ENCODE measurements at regions not wholly inside any gene's neighbourhood (a gene's known extent, or its start where the extent isn't known, plus 50 kb on each side); places are given as distances from the start of the nearest gene placed in this dataset.
"Not testable (repeated sequence)": the region's sequence is repeated elsewhere in the genome, so short reads cannot be mapped to it uniquely, and the experiment has no call there.

DNA sequence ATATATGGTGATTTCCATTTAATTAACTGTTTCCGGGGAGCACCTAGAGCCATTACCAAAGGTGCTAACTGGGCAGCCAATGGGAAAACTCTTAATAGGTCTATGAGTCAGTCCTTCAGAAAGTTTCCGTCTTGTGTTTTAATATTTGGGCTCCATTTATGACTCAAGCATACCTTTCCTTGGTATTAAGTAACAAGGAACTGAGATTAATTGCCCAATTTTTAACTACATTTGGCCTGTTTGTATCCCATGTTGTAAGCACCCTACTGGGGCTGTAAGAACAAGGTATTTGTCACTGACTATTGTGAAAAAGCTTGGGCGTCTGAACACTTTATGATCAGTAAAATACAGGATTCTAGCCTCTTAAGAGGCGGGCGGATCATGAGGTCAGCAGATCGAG lies 62.8 kb upstream of the FOXN3 start:
- H3K4me1 ChIP-seq (ENCODE audit: control insufficient read depth, insufficient read depth, low read length), result no peaks in the 10 kb centered on the region
- H3K4me3 ChIP-seq (ENCODE audit: low read length), result no peak overlapping the region
- WGBS (ENCODE audit: insufficient coverage, low lambda C conversion rate), result 100% methylated on average over 2 of the region's 6 CpGs

DNA sequence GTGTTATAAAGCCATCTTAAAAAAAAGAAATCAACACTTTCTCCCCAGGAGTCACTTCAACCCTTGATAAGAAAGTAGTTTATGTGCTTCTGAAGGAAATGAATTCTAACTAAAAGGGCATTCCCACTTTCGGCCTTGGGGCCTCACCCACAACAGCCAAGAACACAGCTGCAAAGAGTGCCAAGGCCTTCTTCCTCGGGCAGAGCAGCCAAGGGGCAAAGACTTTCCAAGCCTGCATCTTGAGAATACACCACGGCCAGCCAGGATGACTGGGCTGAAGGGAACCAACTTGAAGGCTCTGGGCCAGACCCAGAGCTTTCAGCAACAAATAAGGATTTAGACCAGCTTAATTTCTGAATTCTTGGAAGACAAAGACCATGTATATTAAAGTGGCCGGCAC lies 60.4 kb upstream of the FOXN3 start:
- DNase-seq, result no peak
- H3K36me3 ChIP-seq (ENCODE audit: control insufficient read depth, insufficient read depth, low read length), result no peaks in the 10 kb centered on the region
- no peaks in the 10 kb centered on the region for H3K9me3 ChIP-seq (ENCODE audit: control insufficient read depth, low read depth, low read length)
- WGBS (ENCODE audit: insufficient coverage, low lambda C conversion rate), result 100% methylated on average over 1 of the region's 4 CpGs
- H3K27ac ChIP-seq (ENCODE audit: low read length), result no peak overlapping the region
- no peaks in the 10 kb centered on the region for H3K4me1 ChIP-seq (ENCODE audit: control insufficient read depth, insufficient read depth, low read length)
- H3K27me3 ChIP-seq (ENCODE audit: control insufficient read depth, insufficient read depth, low read length), result no peaks in the 10 kb centered on the region
- no peak overlapping the region for H3K4me3 ChIP-seq (ENCODE audit: low read length)

More for the DNA sequence above, 62.8 kb upstream of the FOXN3 start:
- no peak overlapping the region for H3K27ac ChIP-seq (ENCODE audit: low read length)
- H3K9me3 ChIP-seq (ENCODE audit: control insufficient read depth, low read depth, low read length), result no peaks in the 10 kb centered on the region
- H3K36me3 ChIP-seq (ENCODE audit: control insufficient read depth, insufficient read depth, low read length), result no peaks in the 10 kb centered on the region
- DNase-seq, result no peak
- no peaks in the 10 kb centered on the region for H3K27me3 ChIP-seq (ENCODE audit: control insufficient read depth, insufficient read depth, low read length)

- Histone ChIP-seq H3K4me3 (ENCODE audit: low read length) (no peak overlapping the region), H3K4me1 (ENCODE audit: control insufficient read depth, insufficient read depth, low read length) (no peaks in the 10 kb centered on the region), H3K27me3 (ENCODE audit: control insufficient read depth, insufficient read depth, low read length) (no peaks in the 10 kb centered on the region), H3K9me3 (ENCODE audit: control insufficient read depth, low read depth, low read length) (no peaks in the 10 kb centered on the region), H3K27ac (ENCODE audit: low read length) (no peak overlapping the region), H3K36me3 (ENCODE audit: control insufficient read depth, insufficient read depth, low read length) (no peaks in the 10 kb centered on the region)
- WGBS (ENCODE audit: insufficient coverage, low lambda C conversion rate), result 100% methylated on average over 4 of the region's 10 CpGs
- DNase-seq, result no peak
Observed at GRCh38 chr14:89476354-89476896, 59.4 kb upstream of the FOXN3 start.

- WGBS (ENCODE audit: insufficient coverage, low lambda C conversion rate), result 80% methylated on average over 3 of the region's 4 CpGs
- Histone ChIP-seq H3K36me3 (ENCODE audit: control insufficient read depth, insufficient read depth, low read length) (no peaks in the 10 kb centered on the region), H3K9me3 (ENCODE audit: control insufficient read depth, low read depth, low read length) (no peaks in the 10 kb centered on the region), H3K27me3 (ENCODE audit: control insufficient read depth, insufficient read depth, low read length) (no peaks in the 10 kb centered on the region), H3K4me1 (ENCODE audit: control insufficient read depth, insufficient read depth, low read length) (peaks cover 4% of the 10 kb centered on the region), H3K27ac (ENCODE audit: low read length) (no peak overlapping the region), H3K4me3 (ENCODE audit: low read length) (no peak overlapping the region)
- no peak for DNase-seq
Observed at GRCh38 chr14:89474464-89474863, 57.4 kb upstream of the FOXN3 start.

DNA sequence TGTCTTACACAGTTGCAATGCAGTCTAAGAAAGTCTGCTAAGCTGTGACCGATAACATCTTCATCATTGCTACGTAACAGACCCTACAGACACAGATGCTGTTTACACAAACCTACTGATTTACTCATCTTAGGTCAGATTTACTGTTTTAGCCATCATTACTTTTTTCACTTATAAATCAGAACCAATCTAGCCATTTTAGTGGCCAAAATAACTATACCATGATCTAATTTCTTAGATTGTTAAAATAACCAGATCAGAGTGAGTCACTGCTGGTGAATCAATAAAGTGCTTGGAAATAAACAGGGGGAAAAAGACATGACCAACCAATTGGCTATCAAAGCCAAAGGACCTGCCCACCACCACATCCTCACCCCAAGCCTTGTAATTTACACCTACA lies 57.0 kb upstream of the FOXN3 start:
- Histone ChIP-seq H3K27ac (ENCODE audit: low read length) (no peak overlapping the region), H3K9me3 (ENCODE audit: control insufficient read depth, low read depth, low read length) (no peaks in the 10 kb centered on the region), H3K36me3 (ENCODE audit: control insufficient read depth, insufficient read depth, low read length) (no peaks in the 10 kb centered on the region), H3K4me1 (ENCODE audit: control insufficient read depth, insufficient read depth, low read length) (peaks cover 4% of the 10 kb centered on the region), H3K27me3 (ENCODE audit: control insufficient read depth, insufficient read depth, low read length) (no peaks in the 10 kb centered on the region), H3K4me3 (ENCODE audit: low read length) (no peak overlapping the region)
- WGBS (ENCODE audit: insufficient coverage, low lambda C conversion rate), result 92% methylated on average over 2 of the region's 2 CpGs
- no peak for DNase-seq

GRCh38 chr14:89473569-89473968 lies 56.5 kb upstream of the FOXN3 start:
- no CpG with 5 or more reads among the region's 2 CpGs for WGBS (ENCODE audit: insufficient coverage, low lambda C conversion rate)

GRCh38 chr14:89470401-89470800 lies 53.4 kb upstream of the FOXN3 start:
- peaks cover 4% of the 10 kb centered on the region for H3K4me1 ChIP-seq (ENCODE audit: control insufficient read depth, insufficient read depth, low read length)
- no peaks in the 10 kb centered on the region for H3K36me3 ChIP-seq (ENCODE audit: control insufficient read depth, insufficient read depth, low read length)
- no peaks in the 10 kb centered on the region for H3K9me3 ChIP-seq (ENCODE audit: control insufficient read depth, low read depth, low read length)
- no peaks in the 10 kb centered on the region for H3K27me3 ChIP-seq (ENCODE audit: control insufficient read depth, insufficient read depth, low read length)
- no peak overlapping the region for H3K27ac ChIP-seq (ENCODE audit: low read length)
- WGBS (ENCODE audit: insufficient coverage, low lambda C conversion rate), result no CpG with 5 or more reads among the region's 6 CpGs
- H3K4me3 ChIP-seq (ENCODE audit: low read length), result no peak overlapping the region
- DNase-seq, result no peak

More at GRCh38 chr14:89473569-89473968, 56.5 kb upstream of the FOXN3 start:
- H3K9me3 ChIP-seq (ENCODE audit: control insufficient read depth, low read depth, low read length), result no peaks in the 10 kb centered on the region
- no peaks in the 10 kb centered on the region for H3K36me3 ChIP-seq (ENCODE audit: control insufficient read depth, insufficient read depth, low read length)
- no peak for DNase-seq
- no peak overlapping the region for H3K27ac ChIP-seq (ENCODE audit: low read length)
- no peak overlapping the region for H3K4me3 ChIP-seq (ENCODE audit: low read length)
- H3K4me1 ChIP-seq (ENCODE audit: control insufficient read depth, insufficient read depth, low read length), result peaks cover 4% of the 10 kb centered on the region
- no peaks in the 10 kb centered on the region for H3K27me3 ChIP-seq (ENCODE audit: control insufficient read depth, insufficient read depth, low read length)

GRCh38 chr14:89469210-89470198 lies 52.5 kb upstream of the FOXN3 start:
- WGBS (ENCODE audit: insufficient coverage, low lambda C conversion rate), result 67% methylated on average over 1 of the region's 18 CpGs
- H3K4me3 ChIP-seq (ENCODE audit: low read length), result no peak overlapping the region
- H3K27ac ChIP-seq (ENCODE audit: low read length), result no peak overlapping the region
- H3K9me3 ChIP-seq (ENCODE audit: control insufficient read depth, low read depth, low read length), result no peaks in the 10 kb centered on the region
- DNase-seq, result peak in 1 of 2 donors; percentile 21
- no peaks in the 10 kb centered on the region for H3K27me3 ChIP-seq (ENCODE audit: control insufficient read depth, insufficient read depth, low read length)
- H3K36me3 ChIP-seq (ENCODE audit: control insufficient read depth, insufficient read depth, low read length), result no peaks in the 10 kb centered on the region
- peaks cover 4% of the 10 kb centered on the region for H3K4me1 ChIP-seq (ENCODE audit: control insufficient read depth, insufficient read depth, low read length)

DNA sequence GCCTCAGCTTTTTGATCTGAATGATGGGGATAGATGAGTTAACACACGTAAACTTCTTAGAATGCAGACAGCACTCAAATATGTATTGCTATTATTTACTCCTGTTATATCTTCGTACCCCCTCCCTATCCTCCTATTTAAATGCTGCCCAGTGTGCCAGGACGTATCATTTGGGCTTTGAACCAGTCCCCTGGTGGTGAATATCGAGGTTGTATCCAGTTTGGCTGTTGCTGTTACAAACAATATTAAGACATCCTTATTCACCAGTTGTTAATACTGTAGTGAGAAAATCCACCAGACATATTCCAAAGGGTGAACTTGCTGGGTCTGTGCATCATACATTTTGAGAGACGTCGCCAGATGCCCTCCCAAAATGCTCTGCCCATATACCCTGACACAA lies 51.5 kb upstream of the FOXN3 start:
- 100% methylated on average over 1 of the region's 6 CpGs for WGBS (ENCODE audit: insufficient coverage, low lambda C conversion rate)
- Histone ChIP-seq H3K4me3 (ENCODE audit: low read length) (no peak overlapping the region), H3K4me1 (ENCODE audit: control insufficient read depth, insufficient read depth, low read length) (peaks cover 4% of the 10 kb centered on the region), H3K9me3 (ENCODE audit: control insufficient read depth, low read depth, low read length) (no peaks in the 10 kb centered on the region), H3K27me3 (ENCODE audit: control insufficient read depth, insufficient read depth, low read length) (no peaks in the 10 kb centered on the region), H3K36me3 (ENCODE audit: control insufficient read depth, insufficient read depth, low read length) (no peaks in the 10 kb centered on the region), H3K27ac (ENCODE audit: low read length) (no peak overlapping the region)
- no peak for DNase-seq

- not testable (repeated sequence) for H3K27ac ChIP-seq (ENCODE audit: low read length); H3K4me3 ChIP-seq (ENCODE audit: low read length); H3K27me3 ChIP-seq (ENCODE audit: control insufficient read depth, insufficient read depth, low read length); H3K36me3 ChIP-seq (ENCODE audit: control insufficient read depth, insufficient read depth, low read length); DNase-seq; H3K4me1 ChIP-seq (ENCODE audit: control insufficient read depth, insufficient read depth, low read length); H3K9me3 ChIP-seq (ENCODE audit: control insufficient read depth, low read depth, low read length)
- WGBS (ENCODE audit: insufficient coverage, low lambda C conversion rate), result no CpG with 5 or more reads among the region's 6 CpGs
Observed at GRCh38 chr14:89468030-89468429, 51.0 kb upstream of the FOXN3 start.

Data from large intestine (tissue), 3 donors.